DND-41 (cell line): ENCODE measurements at regions not wholly inside any gene's neighbourhood (a gene's known extent, or its start where the extent isn't known, plus 50 kb on each side); places are given as distances from the start of the nearest gene placed in this dataset.

Experiments
- ATAC-seq: fragments of 200-7000 bp; cut with Tn5 transposase; 3 replicates; pipeline ENCODE4 v1.9.1; 2021; ENCODE audit warnings: low read depth; ENCODE audit not compliant: insufficient read depth
- DNase-seq: peaks from one replicate; pipeline ENCODE4 v3.0.0-alpha.2; 2020
- H2AFZ ChIP-seq: 2 replicates; pipeline ENCODE4 v1.6.0; 2012; ENCODE audit warnings: low read depth, low read length
- H3K27ac ChIP-seq: 2 replicates; pipeline ENCODE4 v1.5.1; 2012; ENCODE audit warnings: low read length, inconsistent platforms
- H3K27me3 ChIP-seq: fragments of 200-600 bp; sonication (generic); 2 replicates; pipeline ENCODE4 v1.6.0; 2012; ENCODE audit warnings: low read length, mild to moderate bottlenecking, inconsistent platforms; ENCODE audit not compliant: insufficient read depth, poor library complexity
- H3K36me3 ChIP-seq: 2 replicates; pipeline ENCODE4 v1.5.1; 2012; ENCODE audit warnings: low read length, inconsistent platforms; ENCODE audit not compliant: insufficient read depth
- H3K4me1 ChIP-seq: 2 replicates; pipeline ENCODE4 v1.5.1; 2012; ENCODE audit warnings: mild to moderate bottlenecking, low read length; ENCODE audit not compliant: insufficient read depth
- H3K4me2 ChIP-seq: 2 replicates; pipeline ENCODE4 v1.6.0; 2012; ENCODE audit warnings: mild to moderate bottlenecking, moderate library complexity, low read length, inconsistent platforms; ENCODE audit not compliant: insufficient read depth
- H3K4me3 ChIP-seq, 2 experiments: fragments of 200-600 bp in 1 of 2; shearing (Covaris generic) in 1 of 2; 2 replicates each; pipeline ENCODE4 v1.5.1; 2012 to 2016; ENCODE audit warnings: inconsistent platforms in 2 of 2, low read length in 2 of 2, mild to moderate bottlenecking in 2 of 2, low read depth in 1 of 2, moderate library complexity in 1 of 2
- H3K79me2 ChIP-seq: 2 replicates; pipeline ENCODE4 v1.6.0; 2012; ENCODE audit warnings: low read length, inconsistent platforms; ENCODE audit not compliant: insufficient read depth
- H3K9ac ChIP-seq: 2 replicates; pipeline ENCODE4 v1.6.0; 2012; ENCODE audit warnings: low read depth, mild to moderate bottlenecking, inconsistent platforms, low read length, moderate library complexity
- H3K9me3 ChIP-seq: 2 replicates; pipeline ENCODE4 v1.5.1; 2012; ENCODE audit warnings: low read length, moderate library complexity, mild to moderate bottlenecking, inconsistent platforms; ENCODE audit not compliant: insufficient read depth, severe bottlenecking
- H4K20me1 ChIP-seq: 2 replicates; pipeline ENCODE4 v1.6.0; 2012; ENCODE audit warnings: low read length; ENCODE audit not compliant: insufficient read depth
- CTCF ChIP-seq: IDR thresholded peaks from 2 replicates; pipeline ENCODE4 v1.5.1; 2012; ENCODE audit warnings: borderline replicate concordance, low read length, moderate library complexity, mild to moderate bottlenecking; ENCODE audit not compliant: poor library complexity, severe bottlenecking; ENCODE audit errors: extremely low read depth
- EZH2 ChIP-seq: IDR thresholded peaks from 3 replicates; pipeline ENCODE4 v1.6.1; 2012; ENCODE audit warnings: borderline replicate concordance, low read depth, mild to moderate bottlenecking, moderate library complexity, low read length, inconsistent platforms; ENCODE audit not compliant: severe bottlenecking

- no peaks in the 10 kb centered on the region for H3K4me1 ChIP-seq
- TF ChIP-seq CTCF (no peak), EZH2 (no peak)
Measured at GRCh38 chr10:44773565-44773964, 137.6 kb upstream of the TMEM72 start.

GRCh38 chr10:44774676-44775401 is 136.3 kb upstream of the TMEM72 start:
- peaks cover 14% of the 10 kb centered on the region for H3K27me3 ChIP-seq
- H3K4me2 ChIP-seq, result no peak overlapping the region
- H2AFZ ChIP-seq, result no peak overlapping the region
- DNase-seq, result no peak
- H3K9me3 ChIP-seq, result no peaks in the 10 kb centered on the region
- TF ChIP-seq EZH2, result no peak
- TF ChIP-seq CTCF, result no peak
- H3K4me3 ChIP-seq, result no peak overlapping the region
- no peak overlapping the region for H3K27ac ChIP-seq
- H3K36me3 ChIP-seq, result no peaks in the 10 kb centered on the region
- ATAC-seq, result no peak
- no peak overlapping the region for H3K9ac ChIP-seq
- H4K20me1 ChIP-seq, result no peaks in the 10 kb centered on the region; the same call in 1 of the 2 replicates
- no peaks in the 10 kb centered on the region for H3K4me1 ChIP-seq
- H3K79me2 ChIP-seq, result no peaks in the 10 kb centered on the region

More at GRCh38 chr10:44773565-44773964, 137.6 kb upstream of the TMEM72 start:
- Histone ChIP-seq H3K9me3 (no peaks in the 10 kb centered on the region), H3K27ac (no peak overlapping the region), H3K79me2 (no peaks in the 10 kb centered on the region), H3K9ac (no peak overlapping the region), H3K4me2 (no peak overlapping the region), H2AFZ (no peak overlapping the region), H3K4me3 (no peak overlapping the region), H3K27me3 (peaks cover 9% of the 10 kb centered on the region), H4K20me1 (no peaks in the 10 kb centered on the region; the same call in 1 of the 2 replicates), H3K36me3 (no peaks in the 10 kb centered on the region)
- ATAC-seq, result no peak
- no peak for DNase-seq

- no peak overlapping the region for H3K4me3 ChIP-seq
- no peak overlapping the region for H3K9ac ChIP-seq
- ATAC-seq (no peak), DNase-seq (no peak)
- H4K20me1 ChIP-seq, result no peaks in the 10 kb centered on the region; the same call in 1 of the 2 replicates
- no peaks in the 10 kb centered on the region for H3K9me3 ChIP-seq
- peaks cover 11% of the 10 kb centered on the region for H3K27me3 ChIP-seq
- H2AFZ ChIP-seq, result no peak overlapping the region
- TF ChIP-seq EZH2 (no peak), CTCF (no peak)
- H3K36me3 ChIP-seq, result no peaks in the 10 kb centered on the region
- no peaks in the 10 kb centered on the region for H3K4me1 ChIP-seq
- no peak overlapping the region for H3K27ac ChIP-seq
- no peak overlapping the region for H3K4me2 ChIP-seq
- no peaks in the 10 kb centered on the region for H3K79me2 ChIP-seq
Measured at GRCh38 chr10:44775402-44775741, 135.8 kb upstream of the TMEM72 start.

GRCh38 chr10:44776181-44776580 is 135.0 kb upstream of the TMEM72 start:
- TF ChIP-seq CTCF (no peak), EZH2 (no peak)
- H3K27ac ChIP-seq, result no peak overlapping the region
- ATAC-seq, result no peak
- H4K20me1 ChIP-seq, result no peaks in the 10 kb centered on the region; the same call in 1 of the 2 replicates
- H2AFZ ChIP-seq, result no peak overlapping the region
- peaks cover 8% of the 10 kb centered on the region for H3K27me3 ChIP-seq
- DNase-seq, result no peak
- no peak overlapping the region for H3K9ac ChIP-seq
- no peaks in the 10 kb centered on the region for H3K4me1 ChIP-seq
- H3K4me3 ChIP-seq, result no peak overlapping the region
- H3K4me2 ChIP-seq, result no peak overlapping the region
- H3K79me2 ChIP-seq, result no peaks in the 10 kb centered on the region
- H3K36me3 ChIP-seq, result no peaks in the 10 kb centered on the region
- H3K9me3 ChIP-seq, result no peaks in the 10 kb centered on the region
